Osteoblast (primary cell): ENCODE measurements at regions not wholly inside any gene's neighbourhood (a gene's known extent, or its start where the extent isn't known, plus 50 kb on each side); places are given as distances from the start of the nearest gene placed in this dataset.

Experiments
- DNase-seq: peaks from one replicate; pipeline ENCODE4 v3.0.0; 2011; ENCODE audit warnings: low spot score, mixed read lengths; ENCODE audit not compliant: insufficient read length; ENCODE audit errors: missing footprints
- H2AFZ ChIP-seq: 2 replicates; pipeline ENCODE4 v1.6.0; 2011; ENCODE audit warnings: mild to moderate bottlenecking, low read length
- H3K27ac ChIP-seq: 2 replicates; pipeline ENCODE4 v1.5.1; 2011; ENCODE audit warnings: mild to moderate bottlenecking, low read depth, low read length, moderate library complexity
- H3K27me3 ChIP-seq: 2 replicates; pipeline ENCODE4 v1.6.0; 2012; ENCODE audit warnings: mild to moderate bottlenecking, control low read depth, inconsistent platforms, low read length, moderate library complexity; ENCODE audit not compliant: insufficient read depth
- H3K36me3 ChIP-seq: 2 replicates; pipeline ENCODE4 v1.5.1; 2011; ENCODE audit warnings: mild to moderate bottlenecking, low read length, control low read depth, moderate library complexity; ENCODE audit not compliant: insufficient read depth
- H3K4me1 ChIP-seq: 2 replicates; pipeline ENCODE4 v1.5.1; 2011; ENCODE audit warnings: mild to moderate bottlenecking, low read length, control low read depth, moderate library complexity; ENCODE audit not compliant: insufficient read depth
- H3K4me2 ChIP-seq: 2 replicates; pipeline ENCODE4 v1.6.0; 2011; ENCODE audit warnings: mild to moderate bottlenecking, low read length; ENCODE audit not compliant: insufficient read depth
- H3K4me3 ChIP-seq: fragments of 200-600 bp; sonication (generic); 3 replicates; pipeline ENCODE4 v1.5.1; 2012; ENCODE audit warnings: mild to moderate bottlenecking, low read length, inconsistent platforms; ENCODE audit not compliant: insufficient read depth
- H3K79me2 ChIP-seq: 2 replicates; pipeline ENCODE4 v1.6.0; 2012; ENCODE audit warnings: mild to moderate bottlenecking, low read length, control low read depth, inconsistent platforms; ENCODE audit not compliant: insufficient read depth
- H3K9me3 ChIP-seq: 2 replicates; pipeline ENCODE4 v1.5.1; 2011; ENCODE audit warnings: low read depth, low read length, control low read depth
- H4K20me1 ChIP-seq: 2 replicates; pipeline ENCODE4 v1.6.0; 2012; ENCODE audit warnings: mild to moderate bottlenecking, low read length, control low read depth; ENCODE audit not compliant: insufficient read depth
- CTCF ChIP-seq: IDR thresholded peaks from 2 replicates; pipeline ENCODE4 v1.5.1; 2011; ENCODE audit warnings: mild to moderate bottlenecking, low read depth, low read length, moderate library complexity; ENCODE audit errors: extremely low read depth

- Histone ChIP-seq H3K27ac (no peak overlapping the region), H3K4me2 (no peak overlapping the region)
Observed at GRCh38 chr11:120029321-120029720, 108.6 kb downstream of the TRIM29 start.

GRCh38 chr11:120028897-120029258 is 109.0 kb downstream of the TRIM29 start:
- Histone ChIP-seq H3K79me2 (no peaks in the 10 kb centered on the region), H4K20me1 (no peaks in the 10 kb centered on the region), H3K9me3 (no peaks in the 10 kb centered on the region), H3K4me3 (no peak overlapping the region), H3K27me3 (peaks cover 8% of the 10 kb centered on the region), H2AFZ (no peak overlapping the region), H3K4me2 (no peak overlapping the region), H3K4me1 (no peaks in the 10 kb centered on the region), H3K27ac (no peak overlapping the region), H3K36me3 (no peaks in the 10 kb centered on the region)
- DNase-seq = no peak
- TF ChIP-seq CTCF = no peak

More at GRCh38 chr11:120029321-120029720, 108.6 kb downstream of the TRIM29 start:
- no peaks in the 10 kb centered on the region for H3K36me3 ChIP-seq
- no peaks in the 10 kb centered on the region for H3K79me2 ChIP-seq
- no peak overlapping the region for H2AFZ ChIP-seq
- H3K4me3 ChIP-seq = no peak overlapping the region
- H3K27me3 ChIP-seq = peaks cover 8% of the 10 kb centered on the region
- H3K4me1 ChIP-seq = no peaks in the 10 kb centered on the region
- no peak for TF ChIP-seq CTCF
- no peaks in the 10 kb centered on the region for H3K9me3 ChIP-seq
- DNase-seq = no peak
- no peaks in the 10 kb centered on the region for H4K20me1 ChIP-seq

GRCh38 chr11:120028181-120028896 is 109.6 kb downstream of the TRIM29 start:
- peaks cover 8% of the 10 kb centered on the region for H3K27me3 ChIP-seq
- no peaks in the 10 kb centered on the region for H3K4me1 ChIP-seq
- no peaks in the 10 kb centered on the region for H3K79me2 ChIP-seq
- no peak overlapping the region for H3K4me2 ChIP-seq
- peak; percentile 76 for DNase-seq
- no peak overlapping the region for H3K27ac ChIP-seq
- H3K9me3 ChIP-seq = no peaks in the 10 kb centered on the region
- no peak overlapping the region for H3K4me3 ChIP-seq
- H3K36me3 ChIP-seq = no peaks in the 10 kb centered on the region
- H2AFZ ChIP-seq = no peak overlapping the region
- H4K20me1 ChIP-seq = no peaks in the 10 kb centered on the region
- TF ChIP-seq CTCF = no peak

GRCh38 chr11:120027546-120028180 is 110.2 kb downstream of the TRIM29 start:
- Histone ChIP-seq H3K36me3 (no peaks in the 10 kb centered on the region), H3K27ac (no peak overlapping the region), H2AFZ (no peak overlapping the region), H3K4me3 (no peak overlapping the region), H3K79me2 (no peaks in the 10 kb centered on the region), H4K20me1 (no peaks in the 10 kb centered on the region), H3K9me3 (no peaks in the 10 kb centered on the region), H3K4me1 (no peaks in the 10 kb centered on the region), H3K27me3 (peaks cover 8% of the 10 kb centered on the region), H3K4me2 (no peak overlapping the region)
- DNase-seq = peak; percentile 63
- TF ChIP-seq CTCF = no peak
